Gastrocnemius medialis (tissue), 4 donors: ENCODE measurements at regions not wholly inside any gene's neighbourhood (a gene's known extent, or its start where the extent isn't known, plus 50 kb on each side); places are given as distances from the start of the nearest gene placed in this dataset.

Experiments
- CTCF ChIP-seq, 5 experiments: fragments of 450-650 bp in 3 of 5; fragments of 200-600 bp in 2 of 5; sonication (generic) in 2 of 5; IDR thresholded peaks in 4 of 5; conservative IDR thresholded peaks in 1 of 5; 1 replicate in 4 of 5; 2 replicates in 1 of 5; pipeline ENCODE4 v1.5.1; 2016 to 2019; ENCODE audit warnings: antibody characterized with exemption in 5 of 5, mild to moderate bottlenecking in 3 of 5, moderate library complexity in 3 of 5
- POLR2A ChIP-seq, 2 donors: fragments of 450-650 bp; IDR thresholded peaks; one replicate each; pipeline ENCODE4 v1.6.1; 2017; ENCODE audit warnings: antibody characterized with exemption in 2 of 2, mild to moderate bottlenecking in 2 of 2, moderate library complexity in 2 of 2

DNA sequence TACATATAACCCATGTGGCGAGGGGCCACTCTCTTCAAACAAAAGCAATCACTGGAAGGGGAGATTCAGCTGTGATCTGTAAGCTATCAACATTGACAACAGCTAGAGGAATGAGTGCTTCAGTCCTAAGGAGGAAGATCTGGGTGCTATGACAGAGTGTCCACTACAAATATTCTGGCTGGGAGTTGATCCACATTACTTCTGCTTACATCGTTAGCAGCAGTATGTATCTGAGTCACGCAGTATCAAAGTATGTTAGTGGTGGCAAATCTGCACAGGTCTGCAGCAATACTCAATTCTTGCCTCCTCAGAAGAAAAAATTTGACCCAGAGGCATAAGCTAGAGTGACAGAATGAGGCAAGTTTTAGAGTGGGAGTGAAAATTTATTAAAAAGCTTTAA is 267.0 kb downstream of the PTH2R start:
- TF ChIP-seq POLR2A (IDR thresholded peaks at IDR 0.05), result no peak
- TF ChIP-seq CTCF (IDR thresholded peaks at IDR 0.05 in 4 of 5, conservative IDR thresholded peaks at IDR 0.05 in 1 of 5), result no peak
